ENCODE measurements at regions not wholly inside any gene's neighbourhood (a gene's known extent, or its start where the extent isn't known, plus 50 kb on each side); places are given as distances from the start of the nearest gene placed in this dataset.

- Histone ChIP-seq H3K4me3 (no peak overlapping the region), H3K4me1 (ENCODE audit: insufficient read depth) (no peaks in the 10 kb centered on the region), H2AFZ (no peak overlapping the region), H3K9me3 (ENCODE audit: low read depth) (no peaks in the 10 kb centered on the region), H3K27ac (no peak overlapping the region), H3K36me3 (replicated peaks; ENCODE audit: insufficient read depth, low read depth) (no peaks in the 10 kb centered on the region), H3K9me2 (replicated peaks; ENCODE audit: insufficient read depth) (no peaks in the 10 kb centered on the region), H3K4me2 (no peak overlapping the region), H3K79me2 (no peaks in the 10 kb centered on the region), H4K20me1 (ENCODE audit: insufficient read depth, poor library complexity, severe bottlenecking) (no peaks in the 10 kb centered on the region), H3K27me3 (no peaks in the 10 kb centered on the region)
- no peak for DNase-seq (ENCODE audit: low spot score)
- WGBS (ENCODE audit: low lambda C conversion rate, missing lambda C conversion rate) = 87% methylated on average over 4 of the region's 4 CpGs
- TF ChIP-seq EZH2phosphoT487 (IDR thresholded peaks at IDR 0.05; ENCODE audit: low read depth, severe bottlenecking, unreplicated experiment) (no peak), EZH2 (IDR thresholded peaks at IDR 0.05; ENCODE audit: borderline replicate concordance) (no peak), CTCF (IDR thresholded peaks at IDR 0.05; ENCODE audit: poor library complexity) (no peak)
Observed at GRCh38 chr7:21194936-21195335, 232.9 kb upstream of the SP4 start.

- Histone ChIP-seq H3K4me2 (no peak overlapping the region), H2AFZ (no peak overlapping the region), H3K9me2 (replicated peaks; ENCODE audit: insufficient read depth) (no peaks in the 10 kb centered on the region), H3K79me2 (no peaks in the 10 kb centered on the region), H3K4me1 (ENCODE audit: insufficient read depth) (no peaks in the 10 kb centered on the region), H3K27ac (no peak overlapping the region), H4K20me1 (ENCODE audit: insufficient read depth, poor library complexity, severe bottlenecking) (no peaks in the 10 kb centered on the region), H3K4me3 (no peak overlapping the region), H3K36me3 (replicated peaks; ENCODE audit: insufficient read depth, low read depth) (no peaks in the 10 kb centered on the region), H3K27me3 (no peaks in the 10 kb centered on the region), H3K9me3 (ENCODE audit: low read depth) (no peaks in the 10 kb centered on the region)
- no peak for TF ChIP-seq EZH2phosphoT487 (IDR thresholded peaks at IDR 0.05; ENCODE audit: low read depth, severe bottlenecking, unreplicated experiment)
- TF ChIP-seq CTCF (IDR thresholded peaks at IDR 0.05; ENCODE audit: poor library complexity) = no peak
- no peak for TF ChIP-seq EZH2 (IDR thresholded peaks at IDR 0.05; ENCODE audit: borderline replicate concordance)
- DNase-seq (ENCODE audit: low spot score) = no peak
- WGBS (ENCODE audit: low lambda C conversion rate, missing lambda C conversion rate) = 100% methylated on average over 1 of the region's 1 CpG
Observed at GRCh38 chr7:21198921-21199320, 229.0 kb upstream of the SP4 start.

- Histone ChIP-seq H3K27ac (no peak overlapping the region), H3K27me3 (no peaks in the 10 kb centered on the region), H3K9me2 (replicated peaks; ENCODE audit: insufficient read depth) (no peaks in the 10 kb centered on the region), H3K79me2 (no peaks in the 10 kb centered on the region), H3K36me3 (replicated peaks; ENCODE audit: insufficient read depth, low read depth) (no peaks in the 10 kb centered on the region), H4K20me1 (ENCODE audit: insufficient read depth, poor library complexity, severe bottlenecking) (no peaks in the 10 kb centered on the region), H3K4me2 (no peak overlapping the region), H3K9me3 (ENCODE audit: low read depth) (no peaks in the 10 kb centered on the region), H2AFZ (no peak overlapping the region), H3K4me3 (no peak overlapping the region), H3K4me1 (ENCODE audit: insufficient read depth) (no peaks in the 10 kb centered on the region)
- WGBS (ENCODE audit: low lambda C conversion rate, missing lambda C conversion rate) = 79% methylated on average over 7 of the region's 7 CpGs
- TF ChIP-seq EZH2 (IDR thresholded peaks at IDR 0.05; ENCODE audit: borderline replicate concordance) (no peak), CTCF (IDR thresholded peaks at IDR 0.05; ENCODE audit: poor library complexity) (no peak), EZH2phosphoT487 (IDR thresholded peaks at IDR 0.05; ENCODE audit: low read depth, severe bottlenecking, unreplicated experiment) (no peak)
- no peak for DNase-seq (ENCODE audit: low spot score)
Observed at GRCh38 chr7:21200503-21200902, 227.4 kb upstream of the SP4 start.

GRCh38 chr7:21214657-21215056, 213.2 kb upstream of the SP4 start:
- no peak overlapping the region for H3K27ac ChIP-seq
- no peaks in the 10 kb centered on the region for H3K79me2 ChIP-seq
- no peak overlapping the region for H2AFZ ChIP-seq
- no peaks in the 10 kb centered on the region for H3K36me3 ChIP-seq (replicated peaks; ENCODE audit: insufficient read depth, low read depth)
- DNase-seq (ENCODE audit: low spot score) = no peak
- H3K9me2 ChIP-seq (replicated peaks; ENCODE audit: insufficient read depth) = no peaks in the 10 kb centered on the region
- no peaks in the 10 kb centered on the region for H3K4me1 ChIP-seq (ENCODE audit: insufficient read depth)
- H3K27me3 ChIP-seq = no peaks in the 10 kb centered on the region
- H3K9me3 ChIP-seq (ENCODE audit: low read depth) = no peaks in the 10 kb centered on the region
- H3K4me2 ChIP-seq = no peak overlapping the region
- TF ChIP-seq CTCF (IDR thresholded peaks at IDR 0.05; ENCODE audit: poor library complexity) = no peak
- H3K4me3 ChIP-seq = no peak overlapping the region
- WGBS (ENCODE audit: low lambda C conversion rate, missing lambda C conversion rate) = 98% methylated on average over 1 of the region's 1 CpG
- no peaks in the 10 kb centered on the region for H4K20me1 ChIP-seq (ENCODE audit: insufficient read depth, poor library complexity, severe bottlenecking)
